ENCODE measurements at regions not wholly inside any gene's neighbourhood (a gene's known extent, or its start where the extent isn't known, plus 50 kb on each side); places are given as distances from the start of the nearest gene placed in this dataset.

DNA sequence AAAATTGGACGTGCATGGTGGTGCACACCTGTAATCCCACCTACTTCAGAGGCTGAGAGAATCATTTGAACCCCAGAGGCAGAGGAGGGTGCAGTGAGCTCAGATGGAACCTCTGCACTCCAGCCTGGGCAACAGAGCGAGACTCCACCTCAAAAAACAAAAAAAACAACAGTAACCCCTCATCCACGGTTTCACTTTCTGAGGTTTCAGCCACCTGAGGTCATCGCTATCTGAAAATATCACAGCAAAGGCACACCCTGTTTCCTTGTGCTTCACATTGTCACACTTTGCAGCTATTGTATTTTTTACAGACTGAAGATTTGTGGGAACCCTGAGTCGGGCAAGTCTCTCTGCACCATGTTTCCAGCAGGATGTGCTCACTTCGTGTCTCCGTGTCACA, 54.1 kb upstream of the FOXQ1 start:
- H2AFZ ChIP-seq (ENCODE audit: low read depth), result no peak overlapping the region
- CTCF ChIA-PET, result no interaction called here
- no peaks in the 10 kb centered on the region for H3K4me1 ChIP-seq (ENCODE audit: control insufficient read depth in 1 of 2, insufficient read depth in 2 of 2, low read depth in 1 of 2, low read length in 1 of 2)
- H3K9me2 ChIP-seq, result no peaks in the 10 kb centered on the region
- no peak overlapping the region for H3K9ac ChIP-seq
- H3F3A ChIP-seq (replicated peaks; ENCODE audit: insufficient read depth), result no peaks in the 10 kb centered on the region
- H3K27ac ChIP-seq (ENCODE audit: low read depth in 2 of 2, low read length in 1 of 2), result no peak overlapping the region
- no peak overlapping the region for H3K4me3 ChIP-seq (ENCODE audit: low read depth in 2 of 2, low read length in 1 of 2)
- H3K4me2 ChIP-seq, result no peak overlapping the region
- 6% methylated on average over 7 of the region's 7 CpGs for WGBS (ENCODE audit: low lambda C conversion rate)
- H3K36me3 ChIP-seq (replicated peaks in 1 of 2; ENCODE audit: control insufficient read depth in 1 of 2, insufficient read depth in 2 of 2, low read length in 1 of 2), result no peaks in the 10 kb centered on the region
- no peaks in the 10 kb centered on the region for H3K9me3 ChIP-seq
- H3K79me2 ChIP-seq (ENCODE audit: insufficient read depth), result no peaks in the 10 kb centered on the region
- no peaks in the 10 kb centered on the region for H4K20me1 ChIP-seq (ENCODE audit: insufficient read depth)
- TF ChIP-seq NFIC (IDR thresholded peaks at IDR 0.05; ENCODE audit: borderline replicate concordance), result no peak
- POLR2A ChIA-PET, result no interaction called here
- no peak for DNase-seq
- peaks cover 28% of the 10 kb centered on the region; the same call in 1 of the 2 replicates for H3K27me3 ChIP-seq (ENCODE audit: insufficient read depth)

DNA sequence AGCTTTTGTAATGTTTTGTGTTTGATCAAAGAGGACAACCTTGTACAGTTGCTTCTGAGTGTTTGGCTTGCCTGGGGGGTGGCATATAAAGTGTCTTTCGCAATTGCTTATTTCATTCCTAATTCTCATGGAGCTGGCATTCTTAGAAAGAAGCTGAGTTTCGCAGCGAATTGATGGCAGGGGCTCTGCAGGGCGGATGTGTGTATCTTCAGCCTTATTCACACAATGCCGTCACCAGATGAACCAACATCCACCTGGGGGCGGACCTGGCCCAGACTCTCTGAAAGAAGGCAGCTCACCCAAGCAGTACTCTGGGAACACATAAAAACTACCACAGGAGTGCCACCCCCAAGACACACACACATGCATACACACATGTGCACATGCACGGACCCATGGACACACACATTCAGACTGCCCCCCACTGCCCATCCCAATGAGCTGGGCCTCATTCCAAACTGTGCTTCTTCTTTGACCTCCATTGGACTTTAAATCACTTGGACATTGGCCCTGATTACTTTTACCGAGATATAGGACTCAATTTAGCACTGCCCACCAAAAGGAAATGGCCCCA, 55.4 kb upstream of the FOXQ1 start:
- no peak for TF ChIP-seq USF1 (IDR thresholded peaks at IDR 0.05; ENCODE audit: borderline replicate concordance, low read depth)
- TF ChIP-seq SIN3A (IDR thresholded peaks at IDR 0.05; ENCODE audit: borderline replicate concordance, low read depth, low read length), result no peak
- TF ChIP-seq, protein P1, sequence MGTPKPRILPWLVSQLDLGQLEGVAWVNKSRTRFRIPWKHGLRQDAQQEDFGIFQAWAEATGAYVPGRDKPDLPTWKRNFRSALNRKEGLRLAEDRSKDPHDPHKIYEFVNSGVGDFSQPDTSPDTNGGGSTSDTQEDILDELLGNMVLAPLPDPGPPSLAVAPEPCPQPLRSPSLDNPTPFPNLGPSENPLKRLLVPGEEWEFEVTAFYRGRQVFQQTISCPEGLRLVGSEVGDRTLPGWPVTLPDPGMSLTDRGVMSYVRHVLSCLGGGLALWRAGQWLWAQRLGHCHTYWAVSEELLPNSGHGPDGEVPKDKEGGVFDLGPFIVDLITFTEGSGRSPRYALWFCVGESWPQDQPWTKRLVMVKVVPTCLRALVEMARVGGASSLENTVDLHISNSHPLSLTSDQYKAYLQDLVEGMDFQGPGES (IDR thresholded peaks at IDR 0.05; ENCODE audit: low read depth, low read length), result no peak
- TF ChIP-seq TCF12 (IDR thresholded peaks at IDR 0.05), result no peak
- TF ChIP-seq, protein P2, sequence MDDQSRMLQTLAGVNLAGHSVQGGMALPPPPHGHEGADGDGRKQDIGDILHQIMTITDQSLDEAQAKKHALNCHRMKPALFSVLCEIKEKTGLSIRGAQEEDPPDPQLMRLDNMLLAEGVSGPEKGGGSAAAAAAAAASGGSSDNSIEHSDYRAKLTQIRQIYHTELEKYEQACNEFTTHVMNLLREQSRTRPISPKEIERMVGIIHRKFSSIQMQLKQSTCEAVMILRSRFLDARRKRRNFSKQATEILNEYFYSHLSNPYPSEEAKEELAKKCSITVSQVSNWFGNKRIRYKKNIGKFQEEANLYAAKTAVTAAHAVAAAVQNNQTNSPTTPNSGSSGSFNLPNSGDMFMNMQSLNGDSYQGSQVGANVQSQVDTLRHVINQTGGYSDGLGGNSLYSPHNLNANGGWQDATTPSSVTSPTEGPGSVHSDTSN (IDR thresholded peaks at IDR 0.05), result no peak
- TF ChIP-seq ZBTB33 (IDR thresholded peaks at IDR 0.05; ENCODE audit: borderline replicate concordance, low read depth), result no peak
- no peak for TF ChIP-seq ELF1 (IDR thresholded peaks at IDR 0.05)
- TF ChIP-seq EP300 (IDR thresholded peaks at IDR 0.05; ENCODE audit: borderline replicate concordance in 1 of 2, low read depth in 1 of 2, low read length in 1 of 2), result no peak
- TF ChIP-seq RCOR1 (IDR thresholded peaks at IDR 0.05; ENCODE audit: low read length), result no peak
- no peak for TF ChIP-seq GATA2 (CRISPR knock-in tag; IDR thresholded peaks at IDR 0.05)
- TF ChIP-seq GABPA (IDR thresholded peaks at IDR 0.05; ENCODE audit: low read depth), result no peak
- TF ChIP-seq, protein P3, sequence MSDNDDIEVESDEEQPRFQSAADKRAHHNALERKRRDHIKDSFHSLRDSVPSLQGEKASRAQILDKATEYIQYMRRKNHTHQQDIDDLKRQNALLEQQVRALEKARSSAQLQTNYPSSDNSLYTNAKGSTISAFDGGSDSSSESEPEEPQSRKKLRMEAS (IDR thresholded peaks at IDR 0.05; ENCODE audit: low read depth), result no peak
- TF ChIP-seq POLR2AphosphoS5 (IDR thresholded peaks at IDR 0.05; ENCODE audit: low read depth, low read length), result no peak
- no peak for TF ChIP-seq MXI1 (IDR thresholded peaks at IDR 0.05; ENCODE audit: low read depth, low read length)
- no peak for TF ChIP-seq MEF2A (IDR thresholded peaks at IDR 0.05; ENCODE audit: borderline replicate concordance, low read depth)
- H3K9me3 ChIP-seq, result no peaks in the 10 kb centered on the region
- H3K9me2 ChIP-seq, result no peaks in the 10 kb centered on the region
- H3K4me2 ChIP-seq, result no peak overlapping the region
- H4K20me1 ChIP-seq (ENCODE audit: insufficient read depth), result no peaks in the 10 kb centered on the region
- POLR2A ChIA-PET, result no interaction called here
- H3K79me2 ChIP-seq (ENCODE audit: insufficient read depth), result no peaks in the 10 kb centered on the region
- no peak overlapping the region for H3K4me3 ChIP-seq (ENCODE audit: low read depth in 2 of 2, low read length in 1 of 2)
- DNase-seq, result no peak
- H3K27ac ChIP-seq (ENCODE audit: low read depth in 2 of 2, low read length in 1 of 2), result no peak overlapping the region
- H2AFZ ChIP-seq (ENCODE audit: low read depth), result no peak overlapping the region
- CTCF ChIA-PET, result no interaction called here
- no peaks in the 10 kb centered on the region for H3F3A ChIP-seq (replicated peaks; ENCODE audit: insufficient read depth)
- H3K9ac ChIP-seq, result no peak overlapping the region
- no peaks in the 10 kb centered on the region for H3K36me3 ChIP-seq (replicated peaks in 1 of 2; ENCODE audit: control insufficient read depth in 1 of 2, insufficient read depth in 2 of 2, low read length in 1 of 2)
- no peaks in the 10 kb centered on the region for H3K4me1 ChIP-seq (ENCODE audit: control insufficient read depth in 1 of 2, insufficient read depth in 2 of 2, low read depth in 1 of 2, low read length in 1 of 2)
- 15% methylated on average over 8 of the region's 8 CpGs for WGBS (ENCODE audit: low lambda C conversion rate)
- peaks cover 25% of the 10 kb centered on the region; the same call in 1 of the 2 replicates for H3K27me3 ChIP-seq (ENCODE audit: insufficient read depth)

Measured in SK-N-SH (cell line).